B cell (primary cell): ENCODE measurements at regions not wholly inside any gene's neighbourhood (a gene's known extent, or its start where the extent isn't known, plus 50 kb on each side); places are given as distances from the start of the nearest gene placed in this dataset.

Experiments
- EZH2 ChIP-seq: IDR thresholded peaks from 2 replicates; pipeline ENCODE4 v1.6.1; 2012; ENCODE audit warnings: borderline replicate concordance, low read depth, mild to moderate bottlenecking, moderate library complexity, low read length; ENCODE audit not compliant: insufficient read depth, poor library complexity, severe bottlenecking
- TF ChIP-seq, protein P1 (sequence below): fragments of 200-600 bp; IDR thresholded peaks from one replicate; pipeline ENCODE4 v1.8.0; 2022; ENCODE audit warnings: antibody characterized with exemption, mild to moderate bottlenecking

DNA sequence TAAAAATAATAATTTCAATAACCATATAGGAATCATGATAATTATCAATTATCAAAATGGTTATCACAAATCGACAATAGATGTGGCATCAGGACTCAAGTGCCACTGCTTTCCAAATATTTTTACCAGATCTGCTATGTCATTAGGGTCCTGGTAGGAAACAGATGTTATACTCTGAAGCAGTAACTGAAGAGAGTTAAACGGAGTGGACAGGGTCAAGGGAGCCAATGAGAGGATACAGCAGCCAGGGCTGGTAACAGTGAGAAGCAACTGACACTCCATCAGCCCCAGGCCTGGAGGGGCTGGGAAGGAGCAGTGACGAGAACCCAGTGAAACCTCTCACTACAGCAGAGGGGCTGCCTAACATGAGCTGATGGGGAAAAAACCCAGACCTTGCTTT, 322.4 kb downstream of the NPR3 start:
- TF ChIP-seq, protein P1, sequence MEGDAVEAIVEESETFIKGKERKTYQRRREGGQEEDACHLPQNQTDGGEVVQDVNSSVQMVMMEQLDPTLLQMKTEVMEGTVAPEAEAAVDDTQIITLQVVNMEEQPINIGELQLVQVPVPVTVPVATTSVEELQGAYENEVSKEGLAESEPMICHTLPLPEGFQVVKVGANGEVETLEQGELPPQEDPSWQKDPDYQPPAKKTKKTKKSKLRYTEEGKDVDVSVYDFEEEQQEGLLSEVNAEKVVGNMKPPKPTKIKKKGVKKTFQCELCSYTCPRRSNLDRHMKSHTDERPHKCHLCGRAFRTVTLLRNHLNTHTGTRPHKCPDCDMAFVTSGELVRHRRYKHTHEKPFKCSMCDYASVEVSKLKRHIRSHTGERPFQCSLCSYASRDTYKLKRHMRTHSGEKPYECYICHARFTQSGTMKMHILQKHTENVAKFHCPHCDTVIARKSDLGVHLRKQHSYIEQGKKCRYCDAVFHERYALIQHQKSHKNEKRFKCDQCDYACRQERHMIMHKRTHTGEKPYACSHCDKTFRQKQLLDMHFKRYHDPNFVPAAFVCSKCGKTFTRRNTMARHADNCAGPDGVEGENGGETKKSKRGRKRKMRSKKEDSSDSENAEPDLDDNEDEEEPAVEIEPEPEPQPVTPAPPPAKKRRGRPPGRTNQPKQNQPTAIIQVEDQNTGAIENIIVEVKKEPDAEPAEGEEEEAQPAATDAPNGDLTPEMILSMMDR = no peak
- no peak for TF ChIP-seq EZH2
